GM23338 (cell line): ENCODE measurements at regions not wholly inside any gene's neighbourhood (a gene's known extent, or its start where the extent isn't known, plus 50 kb on each side); places are given as distances from the start of the nearest gene placed in this dataset.
A peak's percentile ranks its signal among the peaks of the same experiment; 100 is the strongest.
"Not testable (repeated sequence)": the region's sequence is repeated elsewhere in the genome, so short reads cannot be mapped to it uniquely, and the experiment has no call there.

ENCODE experiments used
- ATAC-seq: fragments of 200-7000 bp; cut with Tn5 transposase; 3 replicates; pipeline ENCODE4 v1.9.1; 2020
- DNase-seq: peaks from one replicate; pipeline ENCODE4 v3.0.0-alpha.2; 2015; ENCODE audit warnings: low spot score
- H2AFZ ChIP-seq: fragments of 200-600 bp; sonication (generic); 2 replicates; pipeline ENCODE4 v1.8.0; 2016; ENCODE audit warnings: antibody characterized with exemption, mild to moderate bottlenecking, moderate library complexity
- H3F3A ChIP-seq: fragments of 200-600 bp; sonication (generic); replicated peaks from 2 replicates; pipeline ENCODE4 v1.8.0; 2017; ENCODE audit warnings: antibody characterized with exemption, mixed run types, low read depth
- H3K27ac ChIP-seq: fragments of 200-600 bp; sonication (generic); 2 replicates; pipeline ENCODE4 v1.6.1; 2016; ENCODE audit warnings: low read depth
- H3K27me3 ChIP-seq: fragments of 200-600 bp; sonication (generic); 2 replicates; pipeline ENCODE4 v1.8.0; 2016; ENCODE audit warnings: mild to moderate bottlenecking, mixed run types, moderate library complexity; ENCODE audit not compliant: insufficient read depth
- H3K36me3 ChIP-seq: fragments of 200-600 bp; sonication (generic); 2 replicates; pipeline ENCODE4 v1.8.0; 2016; ENCODE audit warnings: mild to moderate bottlenecking; ENCODE audit not compliant: insufficient read depth
- H3K4me1 ChIP-seq: fragments of 200-600 bp; sonication (generic); 2 replicates; pipeline ENCODE4 v1.8.0; 2016; ENCODE audit warnings: mild to moderate bottlenecking, moderate library complexity; ENCODE audit not compliant: insufficient read depth
- H3K4me2 ChIP-seq: fragments of 200-600 bp; sonication (generic); 2 replicates; pipeline ENCODE4 v1.7.1; 2017; ENCODE audit warnings: mixed run types
- H3K4me3 ChIP-seq: fragments of 200-600 bp; sonication (generic); 2 replicates; pipeline ENCODE4 v1.6.1; 2016; ENCODE audit warnings: mixed run types
- H3K79me2 ChIP-seq: fragments of 200-600 bp; sonication (generic); replicated peaks from 2 replicates; pipeline ENCODE4 v1.8.0; 2017; ENCODE audit warnings: mild to moderate bottlenecking; ENCODE audit not compliant: insufficient read depth
- H3K9me2 ChIP-seq: fragments of 200-600 bp; sonication (generic); 2 replicates; pipeline ENCODE4 v1.8.0; 2017; ENCODE audit not compliant: insufficient read depth
- H4K20me1 ChIP-seq: fragments of 200-600 bp; sonication (generic); replicated peaks from 2 replicates; pipeline ENCODE4 v1.8.0; 2017; ENCODE audit warnings: mild to moderate bottlenecking; ENCODE audit not compliant: insufficient read depth
- H3K27ac Mint-ChIP-seq: 2 replicates; pipeline ENCODE4 v1.8.0; 2020; ENCODE audit warnings: inconsistent platforms, mild to moderate bottlenecking, moderate library complexity, mixed read lengths
- H3K27me3 Mint-ChIP-seq: 3 replicates; pipeline ENCODE4 v1.8.0; 2022; ENCODE audit warnings: low read depth, mild to moderate bottlenecking, moderate library complexity, mixed read lengths, inconsistent platforms; ENCODE audit not compliant: insufficient read depth, poor library complexity
- H3K36me3 Mint-ChIP-seq: 3 replicates; pipeline ENCODE4 v1.8.0; 2021; ENCODE audit warnings: low read depth, mild to moderate bottlenecking, inconsistent platforms, moderate library complexity, mixed read lengths
- H3K4me1 Mint-ChIP-seq: 3 replicates; pipeline ENCODE4 v1.8.0; 2020; ENCODE audit warnings: mild to moderate bottlenecking, inconsistent platforms, mixed read lengths
- H3K4me3 Mint-ChIP-seq: 3 replicates; pipeline ENCODE4 v1.8.0; 2021; ENCODE audit warnings: moderate library complexity, mild to moderate bottlenecking, inconsistent platforms, mixed read lengths
- H3K9me3 Mint-ChIP-seq: 3 replicates; pipeline ENCODE4 v1.8.0; 2020; ENCODE audit warnings: moderate library complexity, mild to moderate bottlenecking, inconsistent platforms, mixed read lengths
- CTCF ChIP-seq, 2 experiments: fragments of 200-600 bp in 1 of 2; sonication (generic) in 1 of 2; conservative IDR thresholded peaks; 2 replicates each; pipeline versions ENCODE4 v1.5.1 to v1.6.1; 2016 to 2017; ENCODE audit warnings: antibody characterized with exemption in 2 of 2, low read depth in 2 of 2, mild to moderate bottlenecking in 2 of 2, moderate library complexity in 1 of 2
- ETS1 ChIP-seq: IDR thresholded peaks from 2 replicates; pipeline ENCODE4 v1.6.1; 2016; ENCODE audit warnings: antibody characterized with exemption
- EZH2 ChIP-seq: fragments of 200-600 bp; sonication (generic); IDR thresholded peaks from one replicate; pipeline ENCODE4 v1.8.0; 2017; ENCODE audit warnings: antibody characterized with exemption, mild to moderate bottlenecking, low read depth; ENCODE audit not compliant: unreplicated experiment
- JUNB ChIP-seq: IDR thresholded peaks from one replicate; pipeline ENCODE4 v1.6.1; 2016; ENCODE audit warnings: antibody characterized with exemption; ENCODE audit not compliant: unreplicated experiment
- STAT1 ChIP-seq: IDR thresholded peaks from one replicate; pipeline ENCODE4 v1.6.1; 2016; ENCODE audit warnings: antibody characterized with exemption; ENCODE audit not compliant: unreplicated experiment
- ZNF114 ChIP-seq: fragments of 250-450 bp; sonication (Bioruptor Pico); IDR thresholded peaks from 2 replicates; pipeline ENCODE4 v1.5.0; 2020; ENCODE audit warnings: mild to moderate bottlenecking, moderate library complexity
- TF ChIP-seq, protein P1 (sequence below): fragments of 250-450 bp; sonication (Bioruptor Pico); IDR thresholded peaks from 2 replicates; pipeline ENCODE4 v1.5.0; 2020; ENCODE audit warnings: mild to moderate bottlenecking, moderate library complexity

DNA sequence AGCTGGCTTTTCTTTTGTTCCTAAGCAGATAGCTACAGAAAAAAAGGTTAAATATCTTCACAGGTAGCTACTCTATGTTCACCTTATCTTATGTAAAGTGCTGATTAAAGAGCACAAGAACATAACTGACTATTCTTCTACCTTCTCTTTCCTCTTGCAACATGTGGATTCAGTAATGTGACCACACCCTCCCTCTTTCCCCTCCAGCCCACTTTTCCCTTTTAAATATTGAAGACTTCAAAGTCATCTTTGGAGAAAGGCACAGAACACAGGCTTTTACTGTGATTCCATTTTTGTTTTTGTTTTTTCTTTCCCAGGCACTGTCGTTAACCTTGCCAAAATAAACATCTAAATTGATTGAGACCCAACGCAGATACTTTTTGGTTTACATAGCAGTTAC lies 418.1 kb upstream of the CDH20 start:
- DNase-seq: no peak
- Mint-ChIP-seq H3K4me1 (peaks cover 31% of the 10 kb centered on the region), H3K27ac (peak overlapping the region; percentile 19; the same call in 1 of the 2 replicates), H3K4me3 (no peak overlapping the region), H3K36me3 (no peaks in the 10 kb centered on the region), H3K9me3 (no peaks in the 10 kb centered on the region; the same call in 2 of the 3 replicates), H3K27me3 (no peaks in the 10 kb centered on the region)
- no peaks in the 10 kb centered on the region for H3F3A ChIP-seq
- no peaks in the 10 kb centered on the region for H3K27me3 ChIP-seq
- TF ChIP-seq JUNB (no peak), EZH2 (no peak), CTCF (conservative IDR thresholded peaks at IDR 0.05; ENCODE audit: low read depth in 2 of 2) (no peak), ETS1 (no peak), STAT1 (no peak), ZNF114 (no peak)
- TF ChIP-seq, protein P1, sequence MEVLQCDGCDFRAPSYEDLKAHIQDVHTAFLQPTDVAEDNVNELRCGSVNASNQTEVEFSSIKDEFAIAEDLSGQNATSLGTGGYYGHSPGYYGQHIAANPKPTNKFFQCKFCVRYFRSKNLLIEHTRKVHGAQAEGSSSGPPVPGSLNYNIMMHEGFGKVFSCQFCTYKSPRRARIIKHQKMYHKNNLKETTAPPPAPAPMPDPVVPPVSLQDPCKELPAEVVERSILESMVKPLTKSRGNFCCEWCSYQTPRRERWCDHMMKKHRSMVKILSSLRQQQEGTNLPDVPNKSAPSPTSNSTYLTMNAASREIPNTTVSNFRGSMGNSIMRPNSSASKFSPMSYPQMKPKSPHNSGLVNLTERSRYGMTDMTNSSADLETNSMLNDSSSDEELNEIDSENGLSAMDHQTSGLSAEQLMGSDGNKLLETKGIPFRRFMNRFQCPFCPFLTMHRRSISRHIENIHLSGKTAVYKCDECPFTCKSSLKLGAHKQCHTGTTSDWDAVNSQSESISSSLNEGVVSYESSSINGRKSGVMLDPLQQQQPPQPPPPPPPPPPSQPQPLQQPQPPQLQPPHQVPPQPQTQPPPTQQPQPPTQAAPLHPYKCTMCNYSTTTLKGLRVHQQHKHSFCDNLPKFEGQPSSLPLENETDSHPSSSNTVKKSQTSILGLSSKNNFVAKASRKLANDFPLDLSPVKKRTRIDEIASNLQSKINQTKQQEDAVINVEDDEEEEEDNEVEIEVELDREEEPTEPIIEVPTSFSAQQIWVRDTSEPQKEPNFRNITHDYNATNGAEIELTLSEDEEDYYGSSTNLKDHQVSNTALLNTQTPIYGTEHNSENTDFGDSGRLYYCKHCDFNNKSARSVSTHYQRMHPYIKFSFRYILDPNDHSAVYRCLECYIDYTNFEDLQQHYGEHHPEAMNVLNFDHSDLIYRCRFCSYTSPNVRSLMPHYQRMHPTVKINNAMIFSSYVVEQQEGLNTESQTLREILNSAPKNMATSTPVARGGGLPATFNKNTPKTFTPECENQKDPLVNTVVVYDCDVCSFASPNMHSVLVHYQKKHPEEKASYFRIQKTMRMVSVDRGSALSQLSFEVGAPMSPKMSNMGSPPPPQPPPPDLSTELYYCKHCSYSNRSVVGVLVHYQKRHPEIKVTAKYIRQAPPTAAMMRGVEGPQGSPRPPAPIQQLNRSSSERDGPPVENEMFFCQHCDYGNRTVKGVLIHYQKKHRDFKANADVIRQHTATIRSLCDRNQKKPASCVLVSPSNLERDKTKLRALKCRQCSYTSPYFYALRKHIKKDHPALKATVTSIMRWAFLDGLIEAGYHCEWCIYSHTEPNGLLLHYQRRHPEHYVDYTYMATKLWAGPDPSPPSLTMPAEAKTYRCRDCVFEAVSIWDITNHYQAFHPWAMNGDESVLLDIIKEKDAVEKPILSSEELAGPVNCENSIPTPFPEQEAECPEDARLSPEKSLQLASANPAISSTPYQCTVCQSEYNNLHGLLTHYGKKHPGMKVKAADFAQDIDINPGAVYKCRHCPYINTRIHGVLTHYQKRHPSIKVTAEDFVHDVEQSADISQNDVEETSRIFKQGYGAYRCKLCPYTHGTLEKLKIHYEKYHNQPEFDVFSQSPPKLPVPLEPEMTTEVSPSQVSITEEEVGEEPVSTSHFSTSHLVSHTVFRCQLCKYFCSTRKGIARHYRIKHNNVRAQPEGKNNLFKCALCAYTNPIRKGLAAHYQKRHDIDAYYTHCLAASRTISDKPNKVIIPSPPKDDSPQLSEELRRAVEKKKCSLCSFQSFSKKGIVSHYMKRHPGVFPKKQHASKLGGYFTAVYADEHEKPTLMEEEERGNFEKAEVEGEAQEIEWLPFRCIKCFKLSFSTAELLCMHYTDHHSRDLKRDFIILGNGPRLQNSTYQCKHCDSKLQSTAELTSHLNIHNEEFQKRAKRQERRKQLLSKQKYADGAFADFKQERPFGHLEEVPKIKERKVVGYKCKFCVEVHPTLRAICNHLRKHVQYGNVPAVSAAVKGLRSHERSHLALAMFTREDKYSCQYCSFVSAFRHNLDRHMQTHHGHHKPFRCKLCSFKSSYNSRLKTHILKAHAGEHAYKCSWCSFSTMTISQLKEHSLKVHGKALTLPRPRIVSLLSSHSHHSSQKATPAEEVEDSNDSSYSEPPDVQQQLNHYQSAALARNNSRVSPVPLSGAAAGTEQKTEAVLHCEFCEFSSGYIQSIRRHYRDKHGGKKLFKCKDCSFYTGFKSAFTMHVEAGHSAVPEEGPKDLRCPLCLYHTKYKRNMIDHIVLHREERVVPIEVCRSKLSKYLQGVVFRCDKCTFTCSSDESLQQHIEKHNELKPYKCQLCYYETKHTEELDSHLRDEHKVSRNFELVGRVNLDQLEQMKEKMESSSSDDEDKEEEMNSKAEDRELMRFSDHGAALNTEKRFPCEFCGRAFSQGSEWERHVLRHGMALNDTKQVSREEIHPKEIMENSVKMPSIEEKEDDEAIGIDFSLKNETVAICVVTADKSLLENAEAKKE (CRISPR knock-in tag): no peak
- H4K20me1 ChIP-seq: no peaks in the 10 kb centered on the region
- H3K4me3 ChIP-seq: no peak overlapping the region
- H3K4me2 ChIP-seq: no peak overlapping the region
- H3K36me3 ChIP-seq: no peaks in the 10 kb centered on the region
- H2AFZ ChIP-seq: no peak overlapping the region
- no peak for ATAC-seq
- H3K27ac ChIP-seq: no peak overlapping the region
- H3K79me2 ChIP-seq: no peaks in the 10 kb centered on the region
- peaks cover 30% of the 10 kb centered on the region for H3K4me1 ChIP-seq
- H3K9me2 ChIP-seq: no peaks in the 10 kb centered on the region

DNA sequence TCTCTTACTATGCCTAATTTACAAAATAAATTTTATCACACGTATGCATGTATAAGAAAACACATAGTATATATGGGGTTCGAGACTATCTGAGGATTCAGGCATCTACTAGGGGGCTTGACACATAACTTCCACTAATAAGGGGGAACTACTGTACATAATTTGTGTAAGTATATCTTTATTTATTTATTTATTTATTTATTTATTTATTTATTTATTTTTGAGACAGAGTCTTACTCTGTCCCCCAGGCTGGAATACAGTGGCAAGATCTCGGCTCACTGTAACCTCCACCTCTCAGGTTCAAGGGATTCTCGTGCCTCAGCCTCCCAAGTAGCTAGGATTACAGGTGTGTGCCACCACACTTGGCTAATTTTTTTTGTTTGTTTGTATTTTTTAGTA lies 414.4 kb upstream of the CDH20 start:
- H3K27ac ChIP-seq, H3F3A ChIP-seq, H3K4me2 ChIP-seq, H3K27me3 ChIP-seq, H3K27ac Mint-ChIP-seq, H3K36me3 Mint-ChIP-seq, H3K9me2 ChIP-seq, H3K9me3 Mint-ChIP-seq, ATAC-seq, H3K4me3 Mint-ChIP-seq, H3K4me3 ChIP-seq, H3K36me3 ChIP-seq, H3K27me3 Mint-ChIP-seq, H2AFZ ChIP-seq, H3K79me2 ChIP-seq, DNase-seq, H4K20me1 ChIP-seq: not testable (repeated sequence)
- H3K4me1 Mint-ChIP-seq: peaks cover 32% of the 10 kb centered on the region
- H3K4me1 ChIP-seq: peaks cover 29% of the 10 kb centered on the region
